K562 (cell line): ENCODE measurements at regions not wholly inside any gene's neighbourhood (a gene's known extent, or its start where the extent isn't known, plus 50 kb on each side); places are given as distances from the start of the nearest gene placed in this dataset.

Experiments used
- ATAC-seq: fragments of 200-7000 bp; cut with Tn5 transposase; 3 replicates; pipeline ENCODE4 v1.9.1; 2020; ENCODE audit warnings: moderate library complexity
- BruUV-seq: library from RNA; stranded (reverse); fragments of 400-500 nt; replicated peaks from 2 replicates; lab custom pipeline; 2021; lab: Mats Ljungman, UMichigan
- CTCF ChIA-PET: fragments of 300-600 bp; formaldehyde crosslinking; extraction: SDS; loops from one replicate; lab custom pipeline; 2021; ENCODE audit warnings: low intra/inter-chr PET ratio; lab: Yijun Ruan, JAX
- POLR2A ChIA-PET: fragments of 300-600, 350-650 bp; sonication (Branson Sonifier 250); formaldehyde crosslinking; extraction: SDS; loops from one replicate; lab custom pipeline; 2021; ENCODE audit warnings: antibody characterized with exemption, inconsistent platforms; lab: Yijun Ruan, JAX
- DNase-seq, 4 experiments: peaks; one replicate each; pipeline versions ENCODE4 v3.0.0 to v3.0.0-alpha.2; 2011 to 2018; ENCODE audit warnings: low spot score in 3 of 4, mixed read lengths in 3 of 4; ENCODE audit errors: extremely low read depth in 1 of 4
- FAIRE-seq: peaks from 2 replicates; lab custom pipeline; 2011; peaks lifted over from hg19 to GRCh38; lab: Jason Lieb, UNC
- H2AFZ ChIP-seq: 2 replicates; pipeline ENCODE4 v1.6.0; 2011; ENCODE audit warnings: low read depth, low read length, control low read depth, inconsistent platforms
- H3K27ac ChIP-seq: fragments of 200-600 bp; 3 replicates; pipeline ENCODE4 v1.8.0; 2011; ENCODE audit warnings: low read depth, mild to moderate bottlenecking, control low read depth, inconsistent platforms, low read length, moderate library complexity, mixed read lengths; ENCODE audit errors: extremely low read depth
- H3K27me3 ChIP-seq, 2 experiments: fragments of 300-600 bp in 1 of 2; 2 replicates in 1 of 2; 3 replicates in 1 of 2; pipeline versions ENCODE4 v1.6.0 to v1.8.0; 2011; ENCODE audit warnings: inconsistent platforms in 2 of 2, low read length in 2 of 2, mild to moderate bottlenecking in 1 of 2, mixed read lengths in 1 of 2, moderate library complexity in 1 of 2; ENCODE audit not compliant: control insufficient read depth in 2 of 2, insufficient read depth in 2 of 2
- H3K36me3 ChIP-seq: fragments of 300-600 bp; 3 replicates; pipeline ENCODE4 v1.8.0; 2011; ENCODE audit warnings: mild to moderate bottlenecking, low read length, inconsistent platforms; ENCODE audit not compliant: control insufficient read depth, insufficient read depth
- H3K4me1 ChIP-seq, 2 experiments: fragments of 200-600 bp in 1 of 2; replicated peaks in 1 of 2; 2 replicates in 1 of 2; 3 replicates in 1 of 2; pipeline versions ENCODE4 v1.5.1 to v1.8.0; 2011; ENCODE audit warnings: inconsistent platforms in 2 of 2, low read length in 2 of 2, mild to moderate bottlenecking in 1 of 2, mixed read lengths in 1 of 2, moderate library complexity in 1 of 2; ENCODE audit not compliant: control insufficient read depth in 2 of 2, insufficient read depth in 2 of 2
- H3K4me2 ChIP-seq: 2 replicates; pipeline ENCODE4 v1.6.1; 2011; ENCODE audit warnings: low read length, control low read depth, inconsistent platforms, mixed read lengths; ENCODE audit not compliant: insufficient read depth
- H3K4me3 ChIP-seq: fragments of 200-600 bp; sonication (generic), shearing (Covaris generic); 2 replicates; pipeline ENCODE4 v1.5.1; 2016; ENCODE audit warnings: control low read depth, inconsistent platforms
- H3K79me2 ChIP-seq: fragments of 200-600 bp; 3 replicates; pipeline ENCODE4 v1.8.0; 2011; ENCODE audit warnings: low read length, inconsistent platforms; ENCODE audit not compliant: control insufficient read depth, insufficient read depth
- H3K9ac ChIP-seq, 2 experiments: 2 replicates each; pipeline versions ENCODE4 v1.6.0 to v1.6.1; 2011; ENCODE audit warnings: low read depth in 2 of 2, low read length in 2 of 2, control low read depth in 1 of 2, inconsistent platforms in 1 of 2, mild to moderate bottlenecking in 1 of 2, mixed read lengths in 1 of 2; ENCODE audit not compliant: insufficient read depth in 1 of 2
- H3K9me1 ChIP-seq: one replicate; pipeline ENCODE4 v1.6.0; 2011; ENCODE audit warnings: inconsistent platforms, mild to moderate bottlenecking, low read length, moderate library complexity; ENCODE audit not compliant: control insufficient read depth, insufficient read depth
- H3K9me3 ChIP-seq: replicated peaks from 2 replicates; pipeline ENCODE4 v1.5.1; 2011; ENCODE audit warnings: low read depth, low read length, inconsistent platforms; ENCODE audit not compliant: control insufficient read depth, insufficient read depth
- H4K20me1 ChIP-seq: replicated peaks from 2 replicates; pipeline ENCODE4 v1.6.1; 2011; ENCODE audit warnings: low read length, inconsistent platforms, mixed read lengths; ENCODE audit not compliant: control insufficient read depth, insufficient read depth
- CBFA2T3 ChIP-seq: fragments of 450-650 bp; IDR thresholded peaks from 2 replicates; pipeline ENCODE4 v1.6.1; 2017
- CTCFL ChIP-seq: IDR thresholded peaks from 2 replicates; pipeline ENCODE4 v1.6.1; 2011; ENCODE audit warnings: borderline replicate concordance, low read depth, mild to moderate bottlenecking, moderate library complexity, low read length; ENCODE audit not compliant: insufficient read depth, poor library complexity, severe bottlenecking
- ESRRA ChIP-seq: fragments of 450-650 bp; IDR thresholded peaks from 2 replicates; pipeline ENCODE4 v1.6.1; 2014; ENCODE audit warnings: low read depth, mild to moderate bottlenecking, moderate library complexity, borderline replicate concordance
- FOXA1 ChIP-seq: fragments of 450-650 bp; IDR thresholded peaks from 2 replicates; pipeline ENCODE4 v1.6.1; 2016; ENCODE audit warnings: mild to moderate bottlenecking, borderline replicate concordance
- FOXA3 ChIP-seq, 2 experiments: fragments of 450-650 bp in 1 of 2; sonication (generic) in 1 of 2; formaldehyde crosslinking; IDR thresholded peaks in 1 of 2; conservative IDR thresholded peaks in 1 of 2; 2 replicates each; pipeline versions ENCODE4 v1.4.0 to v1.8.0; 2020 to 2022; ENCODE audit warnings: mild to moderate bottlenecking in 2 of 2, missing genetic modification reagents in 1 of 2
- MCM2 ChIP-seq: fragments of 450-650 bp; IDR thresholded peaks from 2 replicates; pipeline ENCODE4 v1.6.1; 2017; ENCODE audit warnings: low read depth, mild to moderate bottlenecking
- NCOR1 ChIP-seq: fragments of 450-650 bp; IDR thresholded peaks from 2 replicates; pipeline ENCODE4 v1.6.1; 2016; ENCODE audit warnings: mild to moderate bottlenecking, moderate library complexity
- NR1H2 ChIP-seq: sonication (generic); formaldehyde crosslinking; IDR thresholded peaks from 2 replicates; pipeline ENCODE4 v1.4.0; 2020; ENCODE audit warnings: mild to moderate bottlenecking, missing genetic modification reagents
- NRF1 ChIP-seq, 2 experiments: fragments of 450-650 bp; IDR thresholded peaks in 1 of 2; conservative IDR thresholded peaks in 1 of 2; 2 replicates each; pipeline ENCODE4 v1.6.1; 2014; ENCODE audit warnings: mild to moderate bottlenecking in 2 of 2
- SMARCA4 ChIP-seq: fragments of 450-650 bp; IDR thresholded peaks from 2 replicates; pipeline ENCODE4 v1.6.1; 2016
- SMC3 ChIP-seq: conservative IDR thresholded peaks from 2 replicates; pipeline ENCODE4 v1.6.1; 2011; ENCODE audit warnings: low read depth, low read length, improper control_type of control experiment; ENCODE audit not compliant: insufficient read depth
- TCF7 ChIP-seq: sonication (generic); IDR thresholded peaks from 2 replicates; pipeline ENCODE4 v1.6.1; 2016; ENCODE audit warnings: antibody characterized with exemption, borderline replicate concordance
- ZFX ChIP-seq: sonication (generic); formaldehyde crosslinking; IDR thresholded peaks from 2 replicates; pipeline ENCODE4 v1.8.0; 2022; ENCODE audit warnings: mild to moderate bottlenecking, missing genetic modification reagents, moderate library complexity
- ZHX1 ChIP-seq: fragments of 150-350 bp; conservative IDR thresholded peaks from 2 replicates; pipeline ENCODE4 v1.6.1; 2014; ENCODE audit warnings: low read length
- ZNF174 ChIP-seq: fragments of 250-450 bp; sonication (Bioruptor Pico); IDR thresholded peaks from 2 replicates; pipeline ENCODE4 v1.4.0; 2020; ENCODE audit warnings: mild to moderate bottlenecking
- ZNF253 ChIP-seq: fragments of 250-450 bp; sonication (Bioruptor Pico); conservative IDR thresholded peaks from 2 replicates; pipeline ENCODE4 v1.6.1; 2021; ENCODE audit warnings: mild to moderate bottlenecking
- ZNF324 ChIP-seq: fragments of 250-450 bp; sonication (Bioruptor Pico); IDR thresholded peaks from 2 replicates; pipeline ENCODE4 v1.4.0; 2020; ENCODE audit warnings: mild to moderate bottlenecking
- ZNF586 ChIP-seq: fragments of 450-650 bp; formaldehyde crosslinking; conservative IDR thresholded peaks from 2 replicates; pipeline ENCODE4 v1.4.0; 2020; ENCODE audit warnings: mild to moderate bottlenecking, moderate library complexity
- ZSCAN32 ChIP-seq: fragments of 450-650 bp; formaldehyde crosslinking; IDR thresholded peaks from 2 replicates; pipeline ENCODE4 v1.4.0; 2020; ENCODE audit warnings: mild to moderate bottlenecking, moderate library complexity
- in situ Hi-C: fragments of 300-500 bp; cut with MboI; formaldehyde crosslinking; loops from 4 replicates; pipeline ENCODE4 v1.15.0; 2018; ENCODE audit warnings: inconsistent platforms, mixed read lengths
- intact Hi-C: fragments of 100-400 bp; cut with micrococcal nuclease; formaldehyde crosslinking; loops from 2 replicates; pipeline ENCODE4 v1.14.2; 2022

DNA sequence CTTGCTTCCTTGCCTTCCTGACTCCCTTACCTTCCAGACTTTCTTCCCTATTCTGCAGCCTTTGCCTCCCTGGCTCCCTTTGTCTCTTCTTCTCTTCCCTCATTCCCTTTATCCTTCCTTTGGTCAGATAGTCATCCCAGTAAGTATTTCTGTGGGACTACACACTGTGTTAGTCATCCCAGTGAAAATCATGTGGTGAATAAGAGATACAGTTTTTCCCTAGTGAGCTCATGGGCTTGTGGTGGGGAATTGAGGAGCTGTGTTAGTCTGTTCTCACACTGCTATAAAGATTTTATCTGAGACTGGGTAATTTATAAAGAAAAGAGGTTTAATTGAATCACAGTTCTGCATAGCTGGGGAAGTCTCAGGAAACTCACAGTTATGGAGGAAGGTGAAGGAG is 109.8 kb upstream of the EDIL3 start (continued):
- TF ChIP-seq TCF7 = no peak
- no peak for TF ChIP-seq NCOR1

DNA sequence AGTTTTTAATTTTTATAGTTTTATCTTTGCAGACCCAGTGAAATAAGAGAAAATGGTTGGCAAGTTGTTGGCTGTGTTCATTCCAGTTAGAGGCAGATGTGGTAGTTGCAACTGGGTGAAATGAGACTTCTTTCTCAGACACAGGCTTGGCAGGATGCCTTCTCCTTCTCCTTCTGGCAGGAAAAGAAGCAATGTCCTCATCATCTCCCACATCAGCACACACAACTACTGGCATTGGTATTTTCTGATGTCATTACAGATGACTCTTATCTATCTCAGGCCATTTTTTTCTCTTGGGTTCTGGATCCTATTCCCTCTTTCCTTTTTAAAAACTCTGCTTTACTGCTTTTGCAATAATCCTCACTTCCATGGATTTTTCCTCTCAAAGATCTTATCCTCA is 103.3 kb upstream of the EDIL3 start:
- no peak for DNase-seq
- in situ Hi-C loops (no loop called here), intact Hi-C loops (no loop called here)
- no peak for FAIRE-seq
- Histone ChIP-seq H3K27me3 (no peaks in the 10 kb centered on the region), H3K9me1 (no peaks in the 10 kb centered on the region), H3K4me1 (no peaks in the 10 kb centered on the region)
- BruUV-seq = no TSS peak
- TF ChIP-seq ESRRA = no peak
- no peak for TF ChIP-seq ZSCAN32 (CRISPR knock-in tag)
- TF ChIP-seq CBFA2T3 = no peak
- no peak for TF ChIP-seq ZNF174 (CRISPR knock-in tag)
- no peak for TF ChIP-seq SMC3
- no peak for TF ChIP-seq ZNF253
- TF ChIP-seq ZHX1 = no peak
- TF ChIP-seq NRF1 (conservative IDR thresholded peaks at IDR 0.05 in 1 of 2, IDR thresholded peaks at IDR 0.05 in 1 of 2) = no peak
- no peak for TF ChIP-seq ZNF586 (CRISPR knock-in tag)
- TF ChIP-seq MCM2 = no peak
- no peak for TF ChIP-seq ZNF324
- no peak for TF ChIP-seq NR1H2 (CRISPR knock-in tag)
- TF ChIP-seq FOXA3 (CRISPR knock-in tag; conservative IDR thresholded peaks at IDR 0.05 in 1 of 2, IDR thresholded peaks at IDR 0.05 in 1 of 2) = no peak
- no peak for TF ChIP-seq SMARCA4
- TF ChIP-seq CTCFL = no peak
- no peak for TF ChIP-seq FOXA1
- no peak for TF ChIP-seq ZFX (CRISPR knock-in tag)
- TF ChIP-seq, all 486 proteins: peak for 0
- no peak overlapping the region for H3K27ac ChIP-seq
- no peak overlapping the region for H3K9ac ChIP-seq
- ChIA-PET POLR2A (no interaction called here), CTCF (no interaction called here)
- ATAC-seq = no peak
- no peak overlapping the region for H3K4me2 ChIP-seq
- 0 out of 2 replicates have a peak, but pooled peaks cover 2% of the 10 kb centered on the region for H3K9me3 ChIP-seq
- no peaks in the 10 kb centered on the region for H3K36me3 ChIP-seq
- no peaks in the 10 kb centered on the region for H4K20me1 ChIP-seq
- H3K79me2 ChIP-seq = no peaks in the 10 kb centered on the region
- H3K4me3 ChIP-seq = no peak overlapping the region
- H2AFZ ChIP-seq = no peak overlapping the region
